ENCODE measurements at regions not wholly inside any gene's neighbourhood (a gene's known extent, or its start where the extent isn't known, plus 50 kb on each side); places are given as distances from the start of the nearest gene placed in this dataset.

DNA sequence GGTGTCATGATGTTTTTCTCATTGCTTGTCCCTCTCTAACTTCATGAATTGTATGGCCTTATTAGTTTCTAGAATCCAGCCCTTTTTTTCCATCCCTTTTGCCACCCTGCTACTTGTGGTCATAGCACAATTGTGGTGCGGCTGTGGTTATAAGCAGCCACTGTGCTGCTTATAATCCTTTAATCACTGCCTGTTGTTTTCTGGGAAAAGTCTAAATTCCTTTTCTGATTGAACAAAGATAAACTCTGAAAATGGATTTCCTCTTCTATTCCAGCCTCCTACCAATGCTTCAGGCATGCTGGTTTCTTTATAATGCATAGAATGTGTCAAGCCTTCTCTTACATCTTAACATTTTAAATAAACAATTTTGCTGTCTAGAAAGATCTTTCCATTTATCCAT, 319.5 kb downstream of the C3orf38 start:
- TF ChIP-seq YY1 (IDR thresholded peaks at IDR 0.05; ENCODE audit: low read depth) (no peak), NFIC (IDR thresholded peaks at IDR 0.05) (no peak), RAD21 (IDR thresholded peaks at IDR 0.05; ENCODE audit: low read depth) (no peak), MAX (IDR thresholded peaks at IDR 0.05) (no peak), FOXM1 (IDR thresholded peaks at IDR 0.05; ENCODE audit: borderline replicate concordance, low read depth) (no peak), EP300 (IDR thresholded peaks at IDR 0.05; ENCODE audit: borderline replicate concordance) (no peak), REST (IDR thresholded peaks at IDR 0.05; ENCODE audit: low read depth) (no peak), ZBTB7A (IDR thresholded peaks at IDR 0.05; ENCODE audit: low read depth) (no peak), USF1 (IDR thresholded peaks at IDR 0.05) (no peak), TEAD4 (IDR thresholded peaks at IDR 0.05) (no peak), TAF1 (IDR thresholded peaks at IDR 0.05; ENCODE audit: low read depth) (no peak), TCF12 (IDR thresholded peaks at IDR 0.05; ENCODE audit: low read depth) (no peak), CREB1 (IDR thresholded peaks at IDR 0.05; ENCODE audit: low read depth) (no peak), CEBPB (IDR thresholded peaks at IDR 0.05) (no peak), EGR1 (IDR thresholded peaks at IDR 0.05) (no peak)

GRCh38 chr3:88478460-88478859, 328.7 kb downstream of the C3orf38 start:
- TF ChIP-seq REST (IDR thresholded peaks at IDR 0.05; ENCODE audit: low read depth): no peak
- TF ChIP-seq FOXM1 (IDR thresholded peaks at IDR 0.05; ENCODE audit: borderline replicate concordance, low read depth): no peak
- TF ChIP-seq TCF12 (IDR thresholded peaks at IDR 0.05; ENCODE audit: low read depth): no peak
- no peak for TF ChIP-seq CREB1 (IDR thresholded peaks at IDR 0.05; ENCODE audit: low read depth)
- TF ChIP-seq CEBPB (IDR thresholded peaks at IDR 0.05): no peak
- no peak for TF ChIP-seq USF1 (IDR thresholded peaks at IDR 0.05)
- TF ChIP-seq TAF1 (IDR thresholded peaks at IDR 0.05; ENCODE audit: low read depth): no peak
- no peak for TF ChIP-seq YY1 (IDR thresholded peaks at IDR 0.05; ENCODE audit: low read depth)
- TF ChIP-seq EP300 (IDR thresholded peaks at IDR 0.05; ENCODE audit: borderline replicate concordance): no peak
- TF ChIP-seq ZBTB7A (IDR thresholded peaks at IDR 0.05; ENCODE audit: low read depth): no peak
- TF ChIP-seq NFIC (IDR thresholded peaks at IDR 0.05): no peak
- TF ChIP-seq TEAD4 (IDR thresholded peaks at IDR 0.05): no peak
- TF ChIP-seq MAX (IDR thresholded peaks at IDR 0.05): no peak
- TF ChIP-seq RAD21 (IDR thresholded peaks at IDR 0.05; ENCODE audit: low read depth): no peak
- TF ChIP-seq EGR1 (IDR thresholded peaks at IDR 0.05): no peak

DNA sequence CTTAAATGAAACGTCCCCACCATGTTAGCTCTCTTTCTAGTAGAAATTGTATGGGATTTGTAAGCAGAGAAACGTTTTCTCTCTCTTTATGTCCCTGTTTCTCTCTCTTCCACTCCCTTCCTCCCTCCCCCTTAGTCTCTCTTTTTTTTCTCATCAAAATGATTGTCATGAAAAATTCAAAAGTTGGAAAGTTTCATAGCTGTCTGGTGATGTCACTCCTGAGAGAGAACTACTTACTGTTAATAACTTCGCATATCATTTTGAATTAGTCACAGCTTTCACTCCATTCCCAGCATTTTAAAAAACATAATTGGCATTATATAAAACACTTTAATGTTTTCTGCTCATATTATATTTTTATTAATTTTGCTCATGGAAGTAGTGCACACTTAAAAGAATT, 331.1 kb downstream of the C3orf38 start:
- TF ChIP-seq NFIC (IDR thresholded peaks at IDR 0.05) (no peak), ZBTB7A (IDR thresholded peaks at IDR 0.05; ENCODE audit: low read depth) (no peak), YY1 (IDR thresholded peaks at IDR 0.05; ENCODE audit: low read depth) (no peak), TEAD4 (IDR thresholded peaks at IDR 0.05) (no peak), CEBPB (IDR thresholded peaks at IDR 0.05) (no peak), REST (IDR thresholded peaks at IDR 0.05; ENCODE audit: low read depth) (no peak), CREB1 (IDR thresholded peaks at IDR 0.05; ENCODE audit: low read depth) (no peak), FOXM1 (IDR thresholded peaks at IDR 0.05; ENCODE audit: borderline replicate concordance, low read depth) (no peak), TCF12 (IDR thresholded peaks at IDR 0.05; ENCODE audit: low read depth) (no peak), EGR1 (IDR thresholded peaks at IDR 0.05) (no peak), MAX (IDR thresholded peaks at IDR 0.05) (no peak), USF1 (IDR thresholded peaks at IDR 0.05) (no peak), EP300 (IDR thresholded peaks at IDR 0.05; ENCODE audit: borderline replicate concordance) (no peak), TAF1 (IDR thresholded peaks at IDR 0.05; ENCODE audit: low read depth) (no peak), RAD21 (IDR thresholded peaks at IDR 0.05; ENCODE audit: low read depth) (no peak)
